Sigmoid colon (tissue), 3 donors: ENCODE measurements at regions not wholly inside any gene's neighbourhood (a gene's known extent, or its start where the extent isn't known, plus 50 kb on each side); places are given as distances from the start of the nearest gene placed in this dataset.

Experiments used
- CTCF ChIP-seq, 4 experiments: fragments of 450-650 bp in 3 of 4; fragments of 200-600 bp in 1 of 4; IDR thresholded peaks; one replicate each; pipeline ENCODE4 v1.5.1; 2016 to 2019; ENCODE audit warnings: antibody characterized with exemption in 4 of 4, mild to moderate bottlenecking in 3 of 4, moderate library complexity in 2 of 4
- POLR2A ChIP-seq, 2 donors: fragments of 450-650 bp; IDR thresholded peaks; one replicate each; pipeline ENCODE4 v1.6.1; 2016; ENCODE audit warnings: antibody characterized with exemption in 2 of 2, mild to moderate bottlenecking in 2 of 2, moderate library complexity in 2 of 2

GRCh38 chr20:51959066-51959542, 156.8 kb upstream of the SALL4 start:
- no peak for TF ChIP-seq CTCF (IDR thresholded peaks at IDR 0.05)
- TF ChIP-seq POLR2A (IDR thresholded peaks at IDR 0.05): no peak
